Activated B cell treated with CpG ODN at 0.5 μM for 24 hours (primary cell): ENCODE measurements at regions not wholly inside any gene's neighbourhood (a gene's known extent, or its start where the extent isn't known, plus 50 kb on each side); places are given as distances from the start of the nearest gene placed in this dataset.

Experiments
- ATAC-seq: fragments of 200-7000 bp; cut with Tn5 transposase; one replicate; pipeline ENCODE4 v1.10.0; 2021; ENCODE audit warnings: low read depth, mild to moderate bottlenecking, moderate library complexity
- CTCF ChIA-PET: fragments of 350-600 bp; sonication (Branson Sonifier 250); formaldehyde crosslinking; loops from one replicate; lab custom pipeline; 2021; ENCODE audit warnings: antibody characterized with exemption; lab: Charles Lee
- POLR2A ChIA-PET: fragments of 350-600 bp; sonication (Branson Sonifier 250); formaldehyde crosslinking; loops from one replicate; lab custom pipeline; 2021; ENCODE audit warnings: antibody characterized with exemption; lab: Charles Lee
- DNase-seq: peaks from one replicate; pipeline ENCODE4 v3.0.0; 2022
- H3K27ac Mint-ChIP-seq: one replicate; pipeline ENCODE4 v1.8.0; 2020; ENCODE audit warnings: mixed read lengths
- H3K27me3 Mint-ChIP-seq: one replicate; pipeline ENCODE4 v1.8.0; 2021; ENCODE audit warnings: mixed read lengths
- H3K36me3 Mint-ChIP-seq: one replicate; pipeline ENCODE4 v1.8.0; 2021; ENCODE audit warnings: low read depth, mixed read lengths
- H3K4me1 Mint-ChIP-seq: one replicate; pipeline ENCODE4 v1.8.0; 2021; ENCODE audit warnings: mixed read lengths
- H3K4me3 Mint-ChIP-seq: one replicate; pipeline ENCODE4 v1.8.0; 2020; ENCODE audit warnings: mild to moderate bottlenecking, mixed read lengths
- H3K9me3 Mint-ChIP-seq: one replicate; pipeline ENCODE4 v1.8.0; 2020; ENCODE audit warnings: mixed read lengths
- CTCF ChIP-seq: fragments of 200-600 bp; IDR thresholded peaks from one replicate; pipeline ENCODE4 v1.8.0; 2022; ENCODE audit warnings: antibody characterized with exemption, mild to moderate bottlenecking
- intact Hi-C: fragments of 100-400 bp; cut with micrococcal nuclease; formaldehyde crosslinking; loops from one replicate; pipeline ENCODE4 v1.15.1; 2024

DNA sequence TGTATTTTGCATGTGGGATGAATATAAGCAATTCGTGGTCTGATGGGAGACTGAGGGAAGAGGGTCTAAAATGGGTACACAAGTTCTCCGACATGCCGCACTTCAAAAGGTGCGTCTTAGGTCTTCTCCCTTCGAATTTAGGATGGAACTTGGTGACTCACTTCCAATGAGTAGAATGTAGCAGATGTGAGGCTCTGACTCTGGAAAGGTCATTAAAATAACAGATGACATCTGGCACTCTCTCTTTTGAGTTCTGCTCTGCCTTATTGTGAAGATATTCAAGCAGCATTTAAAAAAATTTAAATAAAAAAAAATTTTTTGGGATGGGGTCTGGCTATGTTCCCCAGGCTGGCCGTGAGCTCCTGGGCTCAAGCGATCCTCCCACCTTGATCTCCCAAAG lies 92.7 kb downstream of the TMEM100 start:
- ATAC-seq = no peak
- intact Hi-C loops = no loop called here
- DNase-seq = no peak
- POLR2A ChIA-PET = no interaction called here
- CTCF ChIA-PET = interaction anchor here (0.9 kb wide), 1 partner anchor 11 kb away, joined by 3 read pairs; no protein-coding TSS in a partner anchor
- no peak for TF ChIP-seq CTCF
- no peaks in the 10 kb centered on the region for H3K36me3 Mint-ChIP-seq
- H3K9me3 Mint-ChIP-seq = peaks cover 2% of the 10 kb centered on the region
- no peak overlapping the region for H3K4me3 Mint-ChIP-seq
- H3K27me3 Mint-ChIP-seq = peaks cover 2% of the 10 kb centered on the region
- no peak overlapping the region for H3K27ac Mint-ChIP-seq
- peaks cover 5% of the 10 kb centered on the region for H3K4me1 Mint-ChIP-seq

GRCh38 chr17:55625521-55625920 lies 97.1 kb downstream of the TMEM100 start:
- intact Hi-C loops = no loop called here
- Mint-ChIP-seq H3K27me3 (peaks cover 7% of the 10 kb centered on the region), H3K4me1 (peaks cover 5% of the 10 kb centered on the region), H3K4me3 (no peak overlapping the region), H3K27ac (no peak overlapping the region), H3K9me3 (peaks cover 2% of the 10 kb centered on the region), H3K36me3 (no peaks in the 10 kb centered on the region)
- TF ChIP-seq CTCF = no peak
- POLR2A ChIA-PET = no interaction called here
- CTCF ChIA-PET = no interaction called here
- ATAC-seq (no peak), DNase-seq (no peak)

DNA sequence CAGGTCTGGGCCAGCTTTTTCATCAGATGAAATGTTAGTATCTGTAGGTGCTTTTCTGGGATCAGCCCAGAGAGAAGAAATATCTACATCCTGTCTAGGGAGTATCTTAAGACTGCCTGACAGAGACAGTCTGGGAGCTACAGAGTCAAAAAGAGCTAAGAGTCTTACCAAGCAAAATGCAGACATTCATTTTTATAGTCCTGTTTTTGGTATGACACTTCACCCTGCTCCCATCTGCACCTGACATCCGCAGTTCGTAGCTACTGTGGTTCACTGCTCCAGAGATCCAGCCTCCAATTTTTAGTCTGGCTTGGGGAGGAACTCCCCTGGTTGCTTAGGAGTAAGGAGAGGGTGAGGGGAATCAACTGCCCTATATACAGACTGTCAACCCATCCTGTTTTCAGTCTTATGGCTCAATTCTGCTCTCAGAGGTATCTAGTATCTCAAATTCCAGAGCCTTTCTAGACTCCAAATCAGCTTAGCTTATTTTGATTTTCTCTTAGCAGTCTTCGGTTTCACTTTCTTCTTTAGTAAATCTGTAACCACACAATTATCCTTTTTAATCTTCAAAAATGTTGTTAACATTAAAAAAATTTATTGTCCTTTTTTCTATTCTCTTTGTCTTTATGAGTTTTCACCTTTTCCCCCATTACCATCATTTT lies 97.8 kb downstream of the TMEM100 start:
- ATAC-seq (no peak), DNase-seq (no peak)
- Mint-ChIP-seq H3K4me3 (no peak overlapping the region), H3K27ac (no peak overlapping the region), H3K4me1 (peaks cover 5% of the 10 kb centered on the region), H3K9me3 (peaks cover 2% of the 10 kb centered on the region), H3K27me3 (peaks cover 7% of the 10 kb centered on the region), H3K36me3 (no peaks in the 10 kb centered on the region)
- POLR2A ChIA-PET = no interaction called here
- intact Hi-C loops = no loop called here
- no peak for TF ChIP-seq CTCF
- CTCF ChIA-PET = no interaction called here

DNA sequence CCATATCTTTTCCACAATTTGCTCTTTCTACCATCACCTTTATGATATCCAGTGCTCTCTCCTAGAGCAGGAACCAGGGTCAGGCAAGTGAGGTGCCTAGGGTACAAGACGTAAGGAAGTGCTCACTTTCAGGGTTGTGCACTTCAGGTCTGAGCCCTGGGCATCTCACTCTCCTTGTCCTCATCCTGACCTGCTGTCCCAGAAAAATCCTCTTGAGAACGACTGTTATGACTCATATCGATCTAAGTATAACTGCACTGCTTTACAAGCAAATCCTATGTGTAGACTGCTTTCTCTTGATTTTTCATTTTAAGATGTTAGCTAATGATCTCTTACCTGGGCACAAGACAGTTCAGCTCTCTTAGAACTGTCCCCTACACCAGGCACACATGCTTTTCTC lies 100.1 kb downstream of the TMEM100 start:
- ChIA-PET POLR2A (no interaction called here), CTCF (no interaction called here)
- no peak overlapping the region for H3K4me3 Mint-ChIP-seq
- H3K27me3 Mint-ChIP-seq = peaks cover 8% of the 10 kb centered on the region
- H3K27ac Mint-ChIP-seq = no peak overlapping the region
- H3K9me3 Mint-ChIP-seq = no peaks in the 10 kb centered on the region
- intact Hi-C loops = no loop called here
- TF ChIP-seq CTCF = no peak
- ATAC-seq (no peak), DNase-seq (no peak)
- H3K4me1 Mint-ChIP-seq = peaks cover 5% of the 10 kb centered on the region
- H3K36me3 Mint-ChIP-seq = no peaks in the 10 kb centered on the region

DNA sequence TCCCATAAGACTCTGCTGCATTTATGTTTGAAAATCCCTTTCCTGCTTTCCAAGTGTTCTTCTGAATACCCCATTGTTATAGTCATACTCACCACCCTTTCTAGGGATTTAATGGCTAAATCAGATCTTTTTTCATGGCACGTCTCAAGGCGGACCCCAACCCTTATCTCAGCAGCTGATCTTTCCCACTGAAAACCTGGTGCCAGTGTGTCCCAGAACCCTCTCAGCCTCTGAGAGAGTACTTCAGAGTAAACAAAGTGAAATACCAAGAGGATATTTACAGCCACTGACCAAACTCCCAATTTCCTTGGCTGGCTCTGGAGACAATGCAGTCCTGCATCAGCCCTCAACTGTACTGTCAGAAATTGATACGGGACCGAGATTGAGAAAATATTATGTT lies 101.7 kb downstream of the TMEM100 start:
- peaks cover 5% of the 10 kb centered on the region for H3K4me1 Mint-ChIP-seq
- CTCF ChIA-PET = no interaction called here
- POLR2A ChIA-PET = no interaction called here
- H3K27ac Mint-ChIP-seq = no peak overlapping the region
- H3K36me3 Mint-ChIP-seq = no peaks in the 10 kb centered on the region
- H3K4me3 Mint-ChIP-seq = no peak overlapping the region
- ATAC-seq (no peak), DNase-seq (no peak)
- TF ChIP-seq CTCF = no peak
- H3K9me3 Mint-ChIP-seq = no peaks in the 10 kb centered on the region
- H3K27me3 Mint-ChIP-seq = peaks cover 8% of the 10 kb centered on the region
- intact Hi-C loops = no loop called here
